Activated T-cell treated with anti-CD3 and anti-CD28 coated beads, Interleukin-2, amount 50 U/mL, for 72 hours (primary cell): ENCODE measurements at regions not wholly inside any gene's neighbourhood (a gene's known extent, or its start where the extent isn't known, plus 50 kb on each side); places are given as distances from the start of the nearest gene placed in this dataset.

Source experiments
- ATAC-seq, 2 donors: fragments of 150-1000 bp; cut with Tn5 transposase; replicated peaks in 1 of 2; 2 replicates each; pipeline ENCODE4 v1.10.0; 2021; ENCODE audit warnings: moderate library complexity in 2 of 2, mild to moderate bottlenecking in 1 of 2
- DNase-seq, 2 donors: peaks; one replicate each; pipeline ENCODE4 v3.0.0; 2021 to 2022; ENCODE audit warnings: mixed read lengths in 1 of 2
- H3K27ac Mint-ChIP-seq: one replicate; pipeline ENCODE4 v1.8.0; 2022; ENCODE audit warnings: mild to moderate bottlenecking, moderate library complexity, mixed read lengths
- H3K27me3 Mint-ChIP-seq: one replicate; pipeline ENCODE4 v1.8.0; 2022; ENCODE audit warnings: low read depth, mixed read lengths
- H3K36me3 Mint-ChIP-seq, 2 donors: one replicate each; pipeline ENCODE4 v1.8.0; 2022; ENCODE audit warnings: mixed read lengths in 2 of 2, mild to moderate bottlenecking in 1 of 2; ENCODE audit not compliant: insufficient read depth in 2 of 2
- H3K4me1 Mint-ChIP-seq: one replicate; pipeline ENCODE4 v1.8.0; 2022; ENCODE audit warnings: low read depth, mixed read lengths
- H3K4me3 Mint-ChIP-seq, 2 donors: one replicate each; pipeline ENCODE4 v1.8.0; 2022; ENCODE audit warnings: mild to moderate bottlenecking in 2 of 2, mixed read lengths in 2 of 2, moderate library complexity in 2 of 2
- H3K9me3 Mint-ChIP-seq, 2 donors: one replicate each; pipeline ENCODE4 v1.8.0; 2022; ENCODE audit warnings: mixed read lengths in 2 of 2

DNA sequence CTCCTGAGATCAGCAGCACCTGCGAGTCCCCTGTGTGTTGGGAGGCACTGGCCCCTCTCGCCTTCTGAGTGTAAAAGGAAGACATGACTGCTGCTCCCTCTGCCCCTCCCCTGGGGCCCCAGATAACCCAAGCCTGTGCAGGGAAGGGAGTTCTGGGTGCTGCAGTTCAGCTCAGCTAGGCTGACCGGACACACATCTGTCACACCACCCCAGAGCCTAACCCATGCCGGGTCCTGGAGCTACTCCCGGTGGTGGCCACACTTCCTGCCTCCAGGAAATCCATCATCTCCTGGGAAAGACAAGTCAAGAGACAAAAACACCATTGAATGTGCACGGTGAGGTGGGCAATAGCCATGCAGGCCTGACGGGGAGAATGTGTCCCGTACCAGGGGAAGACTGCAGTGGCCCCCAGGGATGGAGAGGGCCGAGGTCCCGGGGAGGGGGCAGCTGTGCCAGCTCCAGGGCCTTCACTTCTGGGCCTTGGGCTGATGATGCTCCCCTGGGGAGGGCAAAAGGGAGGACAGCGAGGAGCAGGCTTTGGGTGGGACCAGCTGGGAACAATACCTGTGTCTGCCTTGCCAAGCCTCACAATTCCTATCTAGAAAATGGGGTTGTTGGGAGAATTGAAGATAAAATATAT lies 210.6 kb downstream of the TFCP2L1 start:
- peak in 1 of 2 donors; percentile 18 for DNase-seq
- peak; percentile 25 to 47 for ATAC-seq
- no peaks in the 10 kb centered on the region for H3K36me3 Mint-ChIP-seq
- peaks cover 7% of the 10 kb centered on the region for H3K4me1 Mint-ChIP-seq
- no peaks in the 10 kb centered on the region for H3K9me3 Mint-ChIP-seq
- no peak overlapping the region for H3K27ac Mint-ChIP-seq
- H3K27me3 Mint-ChIP-seq: peaks cover 25% of the 10 kb centered on the region
- no peak overlapping the region for H3K4me3 Mint-ChIP-seq

- no peaks in the 10 kb centered on the region for H3K36me3 Mint-ChIP-seq
- no peak overlapping the region for H3K27ac Mint-ChIP-seq
- H3K9me3 Mint-ChIP-seq: no peaks in the 10 kb centered on the region
- ATAC-seq (peak; percentile 65 to 70), DNase-seq (peak; percentile 27 to 50)
- H3K27me3 Mint-ChIP-seq: peaks cover 25% of the 10 kb centered on the region
- peaks cover 7% of the 10 kb centered on the region for H3K4me1 Mint-ChIP-seq
- no peak overlapping the region for H3K4me3 Mint-ChIP-seq
These were observed 209.9 kb downstream of the TFCP2L1 start for GRCh38 chr2:121075006-121075551.

DNA sequence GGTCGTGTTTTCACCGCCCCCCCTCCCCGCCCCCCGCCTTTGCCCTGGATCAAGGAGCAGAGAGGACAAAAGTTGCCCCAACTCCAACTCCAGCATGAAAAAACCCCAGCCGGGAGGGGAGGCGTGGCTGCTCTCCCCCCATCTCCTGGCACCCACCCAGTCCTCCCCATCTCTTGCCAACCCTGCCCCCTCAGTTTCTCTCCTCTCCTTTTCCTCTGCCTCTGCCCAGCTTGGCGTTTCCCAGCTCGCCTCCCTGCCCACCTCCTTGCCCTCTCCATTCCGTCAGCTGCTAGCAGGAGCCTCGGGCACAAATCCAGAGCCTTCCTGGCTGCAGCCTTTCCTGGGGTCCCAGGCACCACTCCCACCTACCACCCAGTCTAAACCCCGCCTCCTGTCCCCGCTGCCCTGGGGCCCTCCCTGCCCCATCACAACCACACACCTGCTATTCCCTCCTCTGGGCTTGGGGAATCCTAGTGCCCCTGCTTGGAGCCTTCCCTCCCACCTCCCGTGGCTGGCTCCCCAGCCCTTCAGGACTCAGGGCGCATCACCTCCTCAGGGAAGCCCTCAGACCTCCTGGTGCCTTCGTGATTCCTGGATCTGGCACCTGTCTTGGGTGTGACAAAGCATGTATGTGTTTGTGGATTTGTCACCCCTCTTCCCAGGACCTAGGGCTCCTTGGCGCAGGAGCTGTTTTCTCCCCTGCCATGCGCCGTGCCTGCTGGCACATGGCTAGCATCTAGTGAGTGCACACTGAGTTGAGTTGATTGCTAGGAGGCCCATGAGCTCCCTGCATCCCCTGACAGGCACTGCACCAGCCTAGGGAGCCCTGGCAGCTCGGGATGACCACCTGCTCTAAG lies 209.1 kb downstream of the TFCP2L1 start:
- no peak overlapping the region for H3K27ac Mint-ChIP-seq
- H3K36me3 Mint-ChIP-seq: no peaks in the 10 kb centered on the region
- H3K27me3 Mint-ChIP-seq: peaks cover 25% of the 10 kb centered on the region
- peak overlapping the region in 1 of 2 donors; percentile 4 for H3K4me3 Mint-ChIP-seq
- H3K9me3 Mint-ChIP-seq: no peaks in the 10 kb centered on the region
- no peak for DNase-seq
- ATAC-seq: no peak
- H3K4me1 Mint-ChIP-seq: peaks cover 7% of the 10 kb centered on the region

GRCh38 chr2:121076498-121076820 lies 208.5 kb downstream of the TFCP2L1 start:
- Mint-ChIP-seq H3K36me3 (no peaks in the 10 kb centered on the region), H3K9me3 (no peaks in the 10 kb centered on the region), H3K27ac (no peak overlapping the region)

DNA sequence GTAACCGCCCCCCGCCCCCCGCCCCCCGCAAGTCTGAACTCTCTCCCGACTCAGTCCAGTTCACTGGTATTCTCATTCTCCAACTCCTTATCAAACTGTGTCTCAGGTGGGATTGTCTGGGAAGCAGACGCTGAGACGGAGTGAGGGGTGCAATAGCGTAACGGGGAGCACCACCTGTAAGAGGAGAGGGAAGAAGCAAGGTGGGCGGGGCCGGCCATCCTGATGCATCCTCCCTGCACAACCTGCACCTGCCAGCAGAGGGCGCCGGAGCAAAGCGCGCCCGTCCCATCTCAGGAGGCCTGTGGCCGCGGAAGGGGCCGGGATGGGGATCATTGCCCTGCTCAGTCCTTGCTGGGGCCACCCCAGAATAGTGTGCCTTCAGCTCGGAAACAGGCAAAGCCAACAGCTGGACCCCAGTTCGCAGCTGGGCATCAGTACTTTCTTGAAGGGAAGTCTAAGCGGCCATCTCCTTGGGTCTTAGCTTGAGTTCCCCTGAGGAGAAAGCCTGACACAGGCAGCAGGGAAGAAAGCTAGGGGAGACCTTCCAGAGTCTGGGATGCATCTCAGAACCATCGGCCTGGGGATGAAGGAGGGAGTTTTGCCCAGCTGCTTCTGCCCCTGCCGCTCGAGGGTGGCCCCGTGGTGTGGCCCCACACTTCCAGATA lies 208.0 kb downstream of the TFCP2L1 start:
- Mint-ChIP-seq H3K27me3 (peaks cover 25% of the 10 kb centered on the region), H3K27ac (no peak overlapping the region), H3K36me3 (no peaks in the 10 kb centered on the region), H3K4me1 (peaks cover 7% of the 10 kb centered on the region), H3K9me3 (no peaks in the 10 kb centered on the region), H3K4me3 (no peak overlapping the region)
- peak; percentile 80 to 82 for DNase-seq
- peak; percentile 46 to 50 for ATAC-seq

More at GRCh38 chr2:121076498-121076820, 208.5 kb downstream of the TFCP2L1 start:
- H3K4me1 Mint-ChIP-seq: peaks cover 7% of the 10 kb centered on the region
- no peak for DNase-seq
- peaks cover 25% of the 10 kb centered on the region for H3K27me3 Mint-ChIP-seq
- H3K4me3 Mint-ChIP-seq: no peak overlapping the region
- no peak for ATAC-seq

DNA sequence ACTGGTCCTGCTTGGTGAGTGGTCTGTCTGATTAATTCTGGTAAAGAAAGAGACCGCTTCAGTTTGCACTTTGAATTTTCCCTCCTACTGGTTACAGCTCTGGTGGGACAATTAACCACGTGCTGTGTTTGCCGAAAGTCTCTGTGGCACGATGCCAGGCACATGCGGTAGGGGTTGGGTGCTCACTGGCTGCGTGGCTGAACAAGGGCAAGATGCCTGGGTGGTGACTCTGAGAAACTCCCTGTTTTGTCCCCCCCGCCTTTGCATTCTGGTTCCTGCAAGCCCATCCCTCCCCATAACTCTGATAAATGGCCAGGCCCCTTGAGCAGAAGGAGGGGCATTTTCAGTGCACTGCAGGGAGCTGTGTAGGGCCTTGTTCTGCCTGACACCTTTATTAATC lies 206.1 kb downstream of the TFCP2L1 start:
- no peaks in the 10 kb centered on the region for H3K9me3 Mint-ChIP-seq
- DNase-seq (no peak), ATAC-seq (no peak)
- peaks cover 7% of the 10 kb centered on the region for H3K4me1 Mint-ChIP-seq
- H3K27me3 Mint-ChIP-seq: peaks cover 25% of the 10 kb centered on the region
- no peaks in the 10 kb centered on the region for H3K36me3 Mint-ChIP-seq
- H3K27ac Mint-ChIP-seq: no peak overlapping the region
- no peak overlapping the region for H3K4me3 Mint-ChIP-seq

DNA sequence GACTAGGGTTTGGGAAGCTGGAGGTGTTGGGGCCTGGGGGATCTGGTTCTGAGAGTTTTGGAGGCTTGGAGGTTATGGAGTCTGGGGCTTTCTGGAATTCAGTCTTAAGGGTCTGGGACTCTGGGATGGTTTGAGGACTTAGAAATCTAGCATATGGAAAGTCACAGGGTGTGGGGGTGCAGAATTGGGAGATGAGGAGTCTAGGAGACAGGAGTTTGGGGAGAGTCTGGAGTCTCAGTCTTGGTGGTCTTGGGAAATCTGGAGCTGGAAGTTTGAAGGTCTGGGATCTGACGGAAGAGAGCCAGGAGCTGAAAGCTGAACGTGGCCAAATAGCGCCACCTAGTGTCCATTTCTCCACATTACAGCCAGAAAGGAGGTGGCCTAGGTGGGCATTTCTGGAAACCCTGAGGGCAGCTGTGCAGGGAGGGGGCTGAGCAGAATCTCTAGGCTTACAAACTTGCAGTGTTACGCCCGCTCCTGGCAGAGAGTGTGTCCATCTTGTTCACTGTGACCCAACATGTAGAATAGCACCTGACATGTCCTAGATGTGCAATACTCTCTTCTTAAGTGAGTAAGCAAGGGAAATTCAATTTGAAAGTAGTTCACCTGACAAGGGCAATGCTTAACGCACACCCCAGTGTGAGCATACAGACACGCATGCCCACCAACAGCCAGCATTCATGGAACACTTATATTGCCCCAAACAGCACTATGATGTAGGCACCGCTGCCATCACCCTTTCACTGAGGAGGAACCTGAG lies 204.8 kb downstream of the TFCP2L1 start:
- Mint-ChIP-seq H3K27ac (no peak overlapping the region), H3K27me3 (peaks cover 20% of the 10 kb centered on the region), H3K4me1 (peaks cover 7% of the 10 kb centered on the region), H3K4me3 (no peak overlapping the region), H3K36me3 (no peaks in the 10 kb centered on the region), H3K9me3 (no peaks in the 10 kb centered on the region)
- DNase-seq (peak; percentile 35 to 44), ATAC-seq (no peak)

- Mint-ChIP-seq H3K27ac (no peak overlapping the region), H3K9me3 (no peaks in the 10 kb centered on the region), H3K36me3 (no peaks in the 10 kb centered on the region), H3K4me3 (no peak overlapping the region), H3K4me1 (no peaks in the 10 kb centered on the region), H3K27me3 (peaks cover 7% of the 10 kb centered on the region)
- no peak for DNase-seq
- ATAC-seq: no peak
These were observed 203.3 kb downstream of the TFCP2L1 start for GRCh38 chr2:121081701-121082100.

- Mint-ChIP-seq H3K4me3 (no peak overlapping the region), H3K9me3 (no peaks in the 10 kb centered on the region), H3K36me3 (no peaks in the 10 kb centered on the region), H3K4me1 (no peaks in the 10 kb centered on the region), H3K27ac (no peak overlapping the region), H3K27me3 (peaks cover 2% of the 10 kb centered on the region)
- DNase-seq (no peak), ATAC-seq (no peak)
These were observed 202.8 kb downstream of the TFCP2L1 start for GRCh38 chr2:121082191-121082590.

GRCh38 chr2:121084130-121084680 lies 200.8 kb downstream of the TFCP2L1 start:
- Mint-ChIP-seq H3K4me1 (no peaks in the 10 kb centered on the region), H3K4me3 (no peak overlapping the region), H3K27ac (no peak overlapping the region), H3K27me3 (no peaks in the 10 kb centered on the region), H3K9me3 (no peaks in the 10 kb centered on the region), H3K36me3 (no peaks in the 10 kb centered on the region)
- no peak for DNase-seq
- ATAC-seq: no peak

DNA sequence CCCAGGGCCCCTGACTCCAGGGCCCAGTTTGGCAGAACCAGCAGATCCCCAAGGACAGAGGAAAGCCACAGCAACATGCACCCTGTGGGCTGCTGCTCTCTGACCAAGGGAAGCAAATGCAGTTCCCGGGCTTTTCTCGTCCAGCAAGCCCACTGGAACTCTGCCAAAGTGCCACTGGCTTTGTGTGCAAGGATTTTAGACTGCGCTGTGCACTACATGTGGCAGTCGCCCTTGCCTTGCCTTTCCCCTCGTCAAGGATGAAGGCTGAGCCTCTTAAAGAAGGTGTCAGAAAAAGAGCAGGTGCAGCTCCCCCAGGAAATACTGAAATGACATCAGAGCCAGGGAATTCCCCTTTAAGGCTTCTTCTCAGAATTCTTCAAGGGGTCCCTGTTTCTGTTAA lies 199.2 kb downstream of the TFCP2L1 start:
- no peak overlapping the region for H3K4me3 Mint-ChIP-seq
- no peaks in the 10 kb centered on the region for H3K4me1 Mint-ChIP-seq
- ATAC-seq: no peak
- no peak overlapping the region for H3K27ac Mint-ChIP-seq
- H3K9me3 Mint-ChIP-seq: no peaks in the 10 kb centered on the region
- no peak for DNase-seq
- no peaks in the 10 kb centered on the region for H3K36me3 Mint-ChIP-seq
- no peaks in the 10 kb centered on the region for H3K27me3 Mint-ChIP-seq

DNA sequence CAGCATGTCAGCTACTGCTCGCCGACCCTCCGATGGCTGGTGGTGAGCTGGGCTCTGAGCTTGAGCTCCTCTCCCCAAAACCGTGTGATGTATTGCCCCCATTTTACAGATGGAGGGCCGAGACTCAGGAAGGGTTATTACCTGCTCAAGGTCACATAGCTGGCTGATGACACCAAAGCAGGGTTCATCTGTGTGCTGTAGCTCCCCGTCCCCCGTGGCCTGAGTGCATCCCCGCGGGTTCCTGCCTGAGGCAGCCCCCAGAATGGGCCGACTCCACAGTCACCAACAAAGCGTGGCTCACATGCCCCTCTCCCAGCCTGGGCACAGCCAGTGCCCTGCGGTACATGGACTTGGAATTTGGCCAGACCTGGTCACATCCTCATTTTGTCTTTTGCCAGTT lies 198.6 kb downstream of the TFCP2L1 start:
- Mint-ChIP-seq H3K27me3 (no peaks in the 10 kb centered on the region), H3K4me3 (no peak overlapping the region), H3K36me3 (no peaks in the 10 kb centered on the region), H3K4me1 (no peaks in the 10 kb centered on the region), H3K27ac (no peak overlapping the region), H3K9me3 (no peaks in the 10 kb centered on the region)
- DNase-seq: no peak
- no peak for ATAC-seq
